ENCODE measurements at regions not wholly inside any gene's neighbourhood (a gene's known extent, or its start where the extent isn't known, plus 50 kb on each side); places are given as distances from the start of the nearest gene placed in this dataset.

- H3K9me3 ChIP-seq = peaks cover 0 to 27% (median 2%) of the 10 kb centered on the region in 8 donors
- no peak overlapping the region for H3K27ac ChIP-seq
- no peaks in the 10 kb centered on the region for H3K36me3 ChIP-seq
- H3K4me1 ChIP-seq = no peaks in the 10 kb centered on the region
- intact Hi-C loops (cut with DNase I; ENCODE audit: low total_unique reads) = no loop called here
- no peak for DNase-seq
- no peaks in the 10 kb centered on the region for H3K27me3 ChIP-seq (replicated peaks in 1 of 7)
- WGBS, 5 donors = 81 to 89% (median 82%) methylated on average over 5 of the region's 5 CpGs
- H3K4me3 ChIP-seq = no peak overlapping the region
- TF ChIP-seq POLR2A (IDR thresholded peaks at IDR 0.05) (no peak), CTCF (IDR thresholded peaks at IDR 0.05 in 8 of 11, conservative IDR thresholded peaks at IDR 0.05 in 3 of 11) (no peak), POLR2AphosphoS5 (IDR thresholded peaks at IDR 0.05) (no peak)
Observed at GRCh38 chr2:142280831-142281230, 150.0 kb upstream of the LRP1B start.

- DNase-seq = no peak
- H3K9me3 ChIP-seq = peaks cover 0 to 7% (median 0%) of the 10 kb centered on the region in 8 donors
- TF ChIP-seq POLR2A (IDR thresholded peaks at IDR 0.05) (no peak), CTCF (IDR thresholded peaks at IDR 0.05 in 8 of 11, conservative IDR thresholded peaks at IDR 0.05 in 3 of 11) (no peak), POLR2AphosphoS5 (IDR thresholded peaks at IDR 0.05) (no peak)
- H3K4me1 ChIP-seq = no peaks in the 10 kb centered on the region
- H3K27me3 ChIP-seq (replicated peaks in 1 of 7) = no peaks in the 10 kb centered on the region
- H3K27ac ChIP-seq = no peak overlapping the region
- 61 to 79% (median 75%) methylated on average over 2 of the region's 2 CpGs for WGBS, 5 donors
- intact Hi-C loops (cut with DNase I; ENCODE audit: low total_unique reads) = no loop called here
- H3K4me3 ChIP-seq = no peak overlapping the region
- no peaks in the 10 kb centered on the region for H3K36me3 ChIP-seq
Observed at GRCh38 chr2:142270990-142271389, 140.2 kb upstream of the LRP1B start.

GRCh38 chr2:142270291-142270690, 139.5 kb upstream of the LRP1B start:
- DNase-seq = no peak
- WGBS, 5 donors = 90 to 96% (median 95%) methylated on average over 2 of the region's 2 CpGs
- TF ChIP-seq POLR2A (IDR thresholded peaks at IDR 0.05) = no peak
- TF ChIP-seq POLR2AphosphoS5 (IDR thresholded peaks at IDR 0.05) = no peak
- no peak for TF ChIP-seq CTCF (IDR thresholded peaks at IDR 0.05 in 8 of 11, conservative IDR thresholded peaks at IDR 0.05 in 3 of 11)
- intact Hi-C loops (cut with DNase I; ENCODE audit: low total_unique reads) = no loop called here
- Histone ChIP-seq H3K4me3 (no peak overlapping the region), H3K36me3 (no peaks in the 10 kb centered on the region), H3K4me1 (no peaks in the 10 kb centered on the region), H3K27ac (no peak overlapping the region), H3K27me3 (replicated peaks in 1 of 7) (no peaks in the 10 kb centered on the region), H3K9me3 (peaks cover 0 to under 1% (median 0%) of the 10 kb centered on the region in 8 donors)

GRCh38 chr2:142259356-142259755, 128.5 kb upstream of the LRP1B start:
- peaks cover 0 to 30% (median 20%) of the 10 kb centered on the region in 8 donors for H3K9me3 ChIP-seq
- intact Hi-C loops (cut with DNase I; ENCODE audit: low total_unique reads) = no loop called here
- WGBS, 5 donors = 92 to 100% (median 94%) methylated on average over 5 of the region's 5 CpGs

More at GRCh38 chr2:142259356-142259755, 128.5 kb upstream of the LRP1B start:
- Histone ChIP-seq H3K4me3 (no peak overlapping the region), H3K36me3 (no peaks in the 10 kb centered on the region), H3K4me1 (no peaks in the 10 kb centered on the region), H3K27me3 (replicated peaks in 1 of 7) (no peaks in the 10 kb centered on the region), H3K27ac (no peak overlapping the region)
- DNase-seq = no peak
- TF ChIP-seq POLR2AphosphoS5 (IDR thresholded peaks at IDR 0.05) (no peak), POLR2A (IDR thresholded peaks at IDR 0.05) (no peak), CTCF (IDR thresholded peaks at IDR 0.05 in 8 of 11, conservative IDR thresholded peaks at IDR 0.05 in 3 of 11) (no peak)
